PC-9 (cell line): ENCODE measurements at regions not wholly inside any gene's neighbourhood (a gene's known extent, or its start where the extent isn't known, plus 50 kb on each side); places are given as distances from the start of the nearest gene placed in this dataset.

Experiments used
- EZH2 ChIP-seq: fragments of 200-600 bp; sonication (generic); IDR thresholded peaks from 2 replicates; pipeline ENCODE4 v1.8.0; 2017; ENCODE audit warnings: antibody characterized with exemption, low read depth
- TF ChIP-seq, protein P1 (sequence below): fragments of 200-600 bp; sonication (generic); conservative IDR thresholded peaks from 2 replicates; pipeline ENCODE4 v1.6.1; 2017; ENCODE audit warnings: mixed run types, antibody characterized with exemption, mild to moderate bottlenecking, moderate library complexity

DNA sequence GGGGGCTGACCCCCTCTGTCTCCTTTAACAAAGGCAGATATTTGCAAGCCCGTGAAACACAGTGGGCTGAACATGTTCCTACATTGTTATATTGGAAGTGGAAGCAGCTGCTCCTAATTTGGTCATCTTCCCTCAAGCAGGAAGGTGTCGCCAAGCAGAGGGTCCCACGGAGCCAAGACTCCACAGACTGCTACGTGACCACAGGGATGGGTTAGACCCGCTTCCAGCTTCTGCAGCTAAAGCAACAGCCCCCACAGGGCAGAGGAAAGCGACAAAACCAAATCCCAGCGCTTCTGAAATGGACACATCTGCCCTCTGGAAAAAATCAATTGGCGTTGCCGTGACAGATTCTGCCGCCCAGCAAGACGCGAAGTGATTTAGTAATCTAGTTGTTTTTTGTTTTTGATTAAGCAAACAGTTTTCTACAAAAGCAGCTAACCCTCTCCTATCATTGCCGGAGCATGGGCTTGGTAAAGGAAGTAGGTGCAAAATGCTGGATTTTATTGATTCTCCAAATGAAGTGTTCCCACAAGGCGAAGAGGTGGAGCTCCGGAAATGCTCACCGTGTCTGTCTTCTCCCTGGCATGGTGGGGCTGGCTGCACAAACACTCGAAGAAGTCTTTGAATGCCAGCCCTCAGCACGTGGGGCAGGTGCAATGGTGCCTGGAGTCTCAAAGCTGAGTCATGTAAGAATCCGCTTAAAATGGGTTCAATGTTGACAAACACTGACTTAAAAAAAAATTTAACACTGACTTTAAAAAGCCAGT is 79.4 kb upstream of the FRMD1 start:
- TF ChIP-seq, protein P1, sequence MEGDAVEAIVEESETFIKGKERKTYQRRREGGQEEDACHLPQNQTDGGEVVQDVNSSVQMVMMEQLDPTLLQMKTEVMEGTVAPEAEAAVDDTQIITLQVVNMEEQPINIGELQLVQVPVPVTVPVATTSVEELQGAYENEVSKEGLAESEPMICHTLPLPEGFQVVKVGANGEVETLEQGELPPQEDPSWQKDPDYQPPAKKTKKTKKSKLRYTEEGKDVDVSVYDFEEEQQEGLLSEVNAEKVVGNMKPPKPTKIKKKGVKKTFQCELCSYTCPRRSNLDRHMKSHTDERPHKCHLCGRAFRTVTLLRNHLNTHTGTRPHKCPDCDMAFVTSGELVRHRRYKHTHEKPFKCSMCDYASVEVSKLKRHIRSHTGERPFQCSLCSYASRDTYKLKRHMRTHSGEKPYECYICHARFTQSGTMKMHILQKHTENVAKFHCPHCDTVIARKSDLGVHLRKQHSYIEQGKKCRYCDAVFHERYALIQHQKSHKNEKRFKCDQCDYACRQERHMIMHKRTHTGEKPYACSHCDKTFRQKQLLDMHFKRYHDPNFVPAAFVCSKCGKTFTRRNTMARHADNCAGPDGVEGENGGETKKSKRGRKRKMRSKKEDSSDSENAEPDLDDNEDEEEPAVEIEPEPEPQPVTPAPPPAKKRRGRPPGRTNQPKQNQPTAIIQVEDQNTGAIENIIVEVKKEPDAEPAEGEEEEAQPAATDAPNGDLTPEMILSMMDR = no peak
- TF ChIP-seq EZH2 = no peak
